Pancreas (tissue), 10 donors: ENCODE measurements at regions not wholly inside any gene's neighbourhood (a gene's known extent, or its start where the extent isn't known, plus 50 kb on each side); places are given as distances from the start of the nearest gene placed in this dataset.

Experiments
- ATAC-seq, 4 donors: fragments of 200-7000 bp; cut with Tn5 transposase; one replicate each; pipeline versions ENCODE4 v1.8.0 to v1.9.1; 2020; ENCODE audit warnings: mild to moderate bottlenecking in 4 of 4, moderate library complexity in 4 of 4
- DNase-seq, 6 donors: peaks; one replicate each; pipeline ENCODE4 v3.0.0-alpha.2; 2020
- FAIRE-seq: peaks from 2 replicates; lab custom pipeline; 2012; peaks lifted over from hg19 to GRCh38; lab: Jason Lieb, UNC
- H3K27ac ChIP-seq, 4 donors: fragments of 200-600 bp; sonication (generic); 1 replicate in 3 of 4; 2 replicates in 1 of 4; pipeline versions ENCODE4 v1.5.0 to v1.8.0; 2020
- H3K27me3 ChIP-seq, 4 donors: fragments of 200-600 bp; one replicate each; pipeline ENCODE4 v1.8.0; 2021
- H3K36me3 ChIP-seq, 3 donors: fragments of 200-600 bp; sonication (generic) in 1 of 3; one replicate each; pipeline versions ENCODE4 v1.5.0 to v1.8.0; 2020 to 2021
- H3K4me1 ChIP-seq, 3 donors: fragments of 200-600 bp; one replicate each; pipeline ENCODE4 v1.8.0; 2021
- H3K4me3 ChIP-seq, 4 donors: fragments of 200-600 bp; sonication (generic) in 2 of 4; one replicate each; pipeline versions ENCODE4 v1.5.0 to v1.8.0; 2020 to 2021
- H3K9me3 ChIP-seq, 4 donors: fragments of 200-600 bp; one replicate each; pipeline ENCODE4 v1.8.0; 2021
- CTCF ChIP-seq, 4 donors: fragments of 200-600 bp; sonication (generic) in 3 of 4; IDR thresholded peaks; one replicate each; pipeline versions ENCODE4 v1.5.0 to v1.8.0; 2021; ENCODE audit warnings: antibody characterized with exemption in 4 of 4
- WGBS, 2 donors: extraction: QIAGEN DNeasy Blood & Tissue Kit; methylation state at CpG; one replicate each; pipeline ENCODE4 v1.1.7; 2013; 5-methylcytosine and 5-hydroxymethylcytosine counted together
- intact Hi-C, 3 donors: fragments of 100-400 bp; cut with DNase I; formaldehyde crosslinking; loops; one replicate each; pipeline versions ENCODE4 v1.11.1 to v1.14.2; 2022
- donor health status: healthy with polysubstance abuse.
- donor health status: DM: no; HTN: no; CAD: no; lungs with moderate emphysema.
- donor health status: DM: no; HTN: no; CAD: no.
- donor health status: control.
- donor health status: control.
- donor health status: Bipolar disorder and iron deficiency.
- donor health status: DM: yes; HTN: yes; CAD: no.
- donor health status: DM: no; HTN: no; CAD: no.
- donor health status: DM: no; HTN: no; CAD: no.
- donor health status: DM: yes; HTN: yes; CAD: no.

DNA sequence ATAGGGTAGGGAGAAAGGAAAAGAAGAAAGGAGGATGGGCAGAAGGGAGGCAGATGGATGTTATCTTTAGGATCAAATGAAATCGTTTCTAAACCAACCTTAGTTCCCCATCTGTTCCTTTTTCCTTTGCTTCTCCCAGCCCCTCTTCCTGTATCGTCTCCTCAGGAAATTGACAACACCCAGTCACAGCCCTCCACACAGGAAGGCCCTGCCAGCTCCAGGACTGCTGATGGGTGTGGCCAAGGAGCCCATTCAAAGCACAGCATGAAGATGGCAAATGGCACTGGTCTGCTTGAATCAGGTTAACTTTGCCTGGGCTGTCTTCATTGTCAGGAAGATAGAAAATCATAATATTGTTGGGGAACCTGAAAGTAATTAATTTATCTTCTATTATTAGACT, 164.8 kb downstream of the C11orf87 start:
- TF ChIP-seq CTCF (IDR thresholded peaks at IDR 0.05), result no peak
- no peak overlapping the region for H3K27ac ChIP-seq
- 47 to 73% methylated on average over 2 of the region's 2 CpGs for WGBS, 2 donors
- intact Hi-C loops, result no loop called here
- DNase-seq (no peak), FAIRE-seq (no peak), ATAC-seq (no peak)
- no peaks in the 10 kb centered on the region for H3K9me3 ChIP-seq
- H3K4me1 ChIP-seq, result no peaks in the 10 kb centered on the region
- H3K27me3 ChIP-seq, result no peaks in the 10 kb centered on the region
- no peaks in the 10 kb centered on the region for H3K36me3 ChIP-seq
- H3K4me3 ChIP-seq, result no peak overlapping the region

DNA sequence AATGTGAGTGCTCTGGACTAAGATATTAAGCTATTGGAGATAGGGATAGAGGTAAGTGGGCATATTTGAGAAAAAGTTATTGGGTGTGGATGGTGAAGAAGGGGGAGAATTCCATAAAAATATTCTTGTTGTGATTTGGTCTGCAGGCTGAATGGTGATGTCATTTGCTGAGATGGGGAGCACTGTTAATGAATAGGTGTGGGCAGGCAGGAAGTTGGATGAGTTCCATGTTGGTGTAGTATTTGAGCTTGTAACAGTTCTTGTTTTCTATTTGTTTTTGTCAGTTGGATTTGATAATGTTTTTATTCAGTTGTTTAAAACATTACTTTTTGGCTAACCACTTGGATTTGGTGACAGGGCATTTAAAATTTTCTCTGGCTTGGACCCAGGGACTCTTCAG, 168.8 kb downstream of the C11orf87 start:
- FAIRE-seq, result no peak

DNA sequence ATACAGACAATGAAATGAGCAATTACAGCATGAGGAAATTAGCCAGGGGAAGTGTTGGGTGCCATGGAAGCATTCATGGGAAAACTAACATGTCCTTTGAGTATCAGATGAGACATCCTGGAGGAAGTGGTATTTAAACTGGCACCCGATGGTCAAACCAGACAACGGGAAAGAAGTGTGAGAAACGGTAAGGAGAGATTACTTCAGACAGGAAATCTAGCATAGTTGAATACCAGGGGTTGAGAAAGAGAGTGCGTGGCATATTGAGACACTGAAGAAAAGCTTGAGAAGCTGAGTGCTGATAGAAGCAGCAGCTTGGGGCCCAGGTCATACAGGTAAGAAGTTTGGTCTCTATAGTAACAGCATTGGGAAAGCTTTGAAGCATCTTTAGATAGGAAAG, 175.3 kb downstream of the C11orf87 start:
- H3K9me3 ChIP-seq, result no peaks in the 10 kb centered on the region
- ATAC-seq (no peak), FAIRE-seq (no peak), DNase-seq (no peak)
- no peaks in the 10 kb centered on the region for H3K27me3 ChIP-seq
- intact Hi-C loops, result no loop called here
- H3K4me3 ChIP-seq, result no peak overlapping the region
- H3K27ac ChIP-seq, result no peak overlapping the region
- no peaks in the 10 kb centered on the region for H3K4me1 ChIP-seq
- no peak for TF ChIP-seq CTCF (IDR thresholded peaks at IDR 0.05)
- WGBS, 2 donors, result 65 to 83% methylated on average over 4 of the region's 4 CpGs
- H3K36me3 ChIP-seq, result no peaks in the 10 kb centered on the region

More for the DNA sequence above, 168.8 kb downstream of the C11orf87 start:
- H3K4me3 ChIP-seq, result no peak overlapping the region
- H3K4me1 ChIP-seq, result no peaks in the 10 kb centered on the region
- H3K9me3 ChIP-seq, result no peaks in the 10 kb centered on the region
- no peaks in the 10 kb centered on the region for H3K36me3 ChIP-seq
- DNase-seq (peak in 1 of 6 donors; percentile 17), ATAC-seq (peak in 3 of 4 donors; percentile 35 to 71 (median 48))
- no peak for TF ChIP-seq CTCF (IDR thresholded peaks at IDR 0.05)
- intact Hi-C loops, result no loop called here
- no peaks in the 10 kb centered on the region for H3K27me3 ChIP-seq
- H3K27ac ChIP-seq, result no peak overlapping the region

DNA sequence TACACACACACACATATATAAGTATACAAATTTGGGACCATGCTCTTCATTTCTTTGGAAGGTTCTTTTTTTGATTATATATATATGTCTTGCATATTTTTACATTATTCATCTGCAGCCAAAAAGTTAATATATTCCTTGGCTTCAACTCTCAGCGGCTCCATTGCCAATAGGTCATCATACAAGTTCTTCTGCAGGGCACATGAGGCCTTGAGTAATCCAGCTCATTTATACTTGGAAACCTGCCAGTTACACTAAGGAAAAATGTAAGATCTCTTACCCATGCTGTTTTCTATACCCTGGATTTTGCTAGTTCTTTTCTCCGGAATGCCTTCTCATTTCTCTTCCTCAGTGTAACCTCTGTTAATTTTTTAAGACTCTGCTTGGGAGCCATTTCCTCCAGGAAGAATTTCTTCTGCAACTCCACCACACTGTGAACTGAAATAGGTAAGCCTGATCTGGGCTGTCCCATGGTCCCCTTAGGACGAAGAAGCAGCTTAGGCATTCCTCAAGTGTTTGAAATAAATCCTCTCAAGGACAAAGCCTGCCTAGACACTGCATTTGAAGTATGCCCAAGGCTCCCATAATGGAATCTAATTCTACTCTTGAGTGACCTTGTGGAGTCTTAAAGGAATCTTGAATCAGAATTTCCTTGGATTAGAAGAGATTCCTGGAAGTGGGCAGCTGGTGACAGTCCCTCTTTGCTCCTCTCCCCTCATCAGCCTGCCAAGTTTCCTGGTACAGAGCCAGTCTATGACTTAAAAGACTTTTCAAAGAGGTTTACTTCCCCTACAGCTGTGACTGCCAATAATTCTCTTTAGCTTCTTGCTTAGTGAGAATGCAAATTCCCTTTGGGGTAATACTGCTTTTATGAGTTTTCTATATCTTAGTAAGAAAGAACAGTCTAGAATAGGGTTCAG, 182.8 kb downstream of the C11orf87 start:
- H3K27me3 ChIP-seq, result no peaks in the 10 kb centered on the region
- FAIRE-seq, result no peak

More for the DNA sequence above, 182.8 kb downstream of the C11orf87 start:
- no peaks in the 10 kb centered on the region for H3K36me3 ChIP-seq
- H3K4me1 ChIP-seq, result no peaks in the 10 kb centered on the region
- ATAC-seq (no peak), DNase-seq (no peak)
- H3K27ac ChIP-seq, result no peak overlapping the region
- WGBS, 2 donors, result 53 to 73% methylated on average over 3 of the region's 3 CpGs
- intact Hi-C loops, result no loop called here
- no peak for TF ChIP-seq CTCF (IDR thresholded peaks at IDR 0.05)
- H3K4me3 ChIP-seq, result no peak overlapping the region
- no peaks in the 10 kb centered on the region for H3K9me3 ChIP-seq
